K562 (cell line): ENCODE measurements at regions not wholly inside any gene's neighbourhood (a gene's known extent, or its start where the extent isn't known, plus 50 kb on each side); places are given as distances from the start of the nearest gene placed in this dataset.

Source experiments
- ATAC-seq: fragments of 200-7000 bp; cut with Tn5 transposase; 3 replicates; pipeline ENCODE4 v1.9.1; 2020; ENCODE audit warnings: moderate library complexity
- BruUV-seq: library from RNA; stranded (reverse); fragments of 400-500 nt; replicated peaks from 2 replicates; lab custom pipeline; 2021; lab: Mats Ljungman, UMichigan
- CTCF ChIA-PET: fragments of 300-600 bp; formaldehyde crosslinking; extraction: SDS; loops from one replicate; lab custom pipeline; 2021; ENCODE audit warnings: low intra/inter-chr PET ratio; lab: Yijun Ruan, JAX
- POLR2A ChIA-PET: fragments of 300-600, 350-650 bp; sonication (Branson Sonifier 250); formaldehyde crosslinking; extraction: SDS; loops from one replicate; lab custom pipeline; 2021; ENCODE audit warnings: antibody characterized with exemption, inconsistent platforms; lab: Yijun Ruan, JAX
- DNase-seq, 4 experiments: peaks; one replicate each; pipeline versions ENCODE4 v3.0.0 to v3.0.0-alpha.2; 2011 to 2018; ENCODE audit warnings: low spot score in 3 of 4, mixed read lengths in 3 of 4; ENCODE audit errors: extremely low read depth in 1 of 4
- FAIRE-seq: peaks from 2 replicates; lab custom pipeline; 2011; peaks lifted over from hg19 to GRCh38; lab: Jason Lieb, UNC
- H2AFZ ChIP-seq: 2 replicates; pipeline ENCODE4 v1.6.0; 2011; ENCODE audit warnings: low read depth, low read length, control low read depth, inconsistent platforms
- H3K27ac ChIP-seq: fragments of 200-600 bp; 3 replicates; pipeline ENCODE4 v1.8.0; 2011; ENCODE audit warnings: low read depth, mild to moderate bottlenecking, control low read depth, inconsistent platforms, low read length, moderate library complexity, mixed read lengths; ENCODE audit errors: extremely low read depth
- H3K27me3 ChIP-seq, 2 experiments: fragments of 300-600 bp in 1 of 2; 2 replicates in 1 of 2; 3 replicates in 1 of 2; pipeline versions ENCODE4 v1.6.0 to v1.8.0; 2011; ENCODE audit warnings: inconsistent platforms in 2 of 2, low read length in 2 of 2, mild to moderate bottlenecking in 1 of 2, mixed read lengths in 1 of 2, moderate library complexity in 1 of 2; ENCODE audit not compliant: control insufficient read depth in 2 of 2, insufficient read depth in 2 of 2
- H3K36me3 ChIP-seq: fragments of 300-600 bp; 3 replicates; pipeline ENCODE4 v1.8.0; 2011; ENCODE audit warnings: mild to moderate bottlenecking, low read length, inconsistent platforms; ENCODE audit not compliant: control insufficient read depth, insufficient read depth
- H3K4me1 ChIP-seq, 2 experiments: fragments of 200-600 bp in 1 of 2; replicated peaks in 1 of 2; 2 replicates in 1 of 2; 3 replicates in 1 of 2; pipeline versions ENCODE4 v1.5.1 to v1.8.0; 2011; ENCODE audit warnings: inconsistent platforms in 2 of 2, low read length in 2 of 2, mild to moderate bottlenecking in 1 of 2, mixed read lengths in 1 of 2, moderate library complexity in 1 of 2; ENCODE audit not compliant: control insufficient read depth in 2 of 2, insufficient read depth in 2 of 2
- H3K4me2 ChIP-seq: 2 replicates; pipeline ENCODE4 v1.6.1; 2011; ENCODE audit warnings: low read length, control low read depth, inconsistent platforms, mixed read lengths; ENCODE audit not compliant: insufficient read depth
- H3K4me3 ChIP-seq: fragments of 200-600 bp; sonication (generic), shearing (Covaris generic); 2 replicates; pipeline ENCODE4 v1.5.1; 2016; ENCODE audit warnings: control low read depth, inconsistent platforms
- H3K79me2 ChIP-seq: fragments of 200-600 bp; 3 replicates; pipeline ENCODE4 v1.8.0; 2011; ENCODE audit warnings: low read length, inconsistent platforms; ENCODE audit not compliant: control insufficient read depth, insufficient read depth
- H3K9ac ChIP-seq, 2 experiments: 2 replicates each; pipeline versions ENCODE4 v1.6.0 to v1.6.1; 2011; ENCODE audit warnings: low read depth in 2 of 2, low read length in 2 of 2, control low read depth in 1 of 2, inconsistent platforms in 1 of 2, mild to moderate bottlenecking in 1 of 2, mixed read lengths in 1 of 2; ENCODE audit not compliant: insufficient read depth in 1 of 2
- H3K9me1 ChIP-seq: one replicate; pipeline ENCODE4 v1.6.0; 2011; ENCODE audit warnings: inconsistent platforms, mild to moderate bottlenecking, low read length, moderate library complexity; ENCODE audit not compliant: control insufficient read depth, insufficient read depth
- H3K9me3 ChIP-seq: replicated peaks from 2 replicates; pipeline ENCODE4 v1.5.1; 2011; ENCODE audit warnings: low read depth, low read length, inconsistent platforms; ENCODE audit not compliant: control insufficient read depth, insufficient read depth
- H4K20me1 ChIP-seq: replicated peaks from 2 replicates; pipeline ENCODE4 v1.6.1; 2011; ENCODE audit warnings: low read length, inconsistent platforms, mixed read lengths; ENCODE audit not compliant: control insufficient read depth, insufficient read depth
- CREB1 ChIP-seq, 2 experiments: sonication (generic) in 1 of 2; formaldehyde crosslinking in 1 of 2; IDR thresholded peaks; 2 replicates each; pipeline versions ENCODE4 v1.6.1 to v1.8.0; 2012 to 2022; ENCODE audit warnings: inconsistent platforms in 1 of 2, mild to moderate bottlenecking in 1 of 2, missing genetic modification reagents in 1 of 2, moderate library complexity in 1 of 2
- HIVEP1 ChIP-seq: fragments of 250-450 bp; sonication (Bioruptor Pico); IDR thresholded peaks from 2 replicates; pipeline ENCODE4 v1.4.0; 2020; ENCODE audit warnings: mild to moderate bottlenecking
- KDM4B ChIP-seq, 2 experiments: fragments of 450-650 bp in 1 of 2; sonication (generic) in 1 of 2; IDR thresholded peaks; 2 replicates each; pipeline ENCODE4 v1.6.1; 2016 to 2017; ENCODE audit warnings: borderline replicate concordance in 2 of 2, antibody characterized with exemption in 1 of 2, low read depth in 1 of 2, mild to moderate bottlenecking in 1 of 2
- KLF13 ChIP-seq: fragments of 450-650 bp; IDR thresholded peaks from 2 replicates; pipeline ENCODE4 v1.6.1; 2016; ENCODE audit warnings: missing genetic modification characterization, low read depth, mild to moderate bottlenecking, missing compliant biosample characterization, moderate library complexity, borderline replicate concordance
- MTF1 ChIP-seq: fragments of 250-450 bp; sonication (Bioruptor Pico); IDR thresholded peaks from 2 replicates; pipeline ENCODE4 v1.9.0; 2021; ENCODE audit warnings: moderate library complexity, mild to moderate bottlenecking, inconsistent platforms, borderline replicate concordance
- PRPF4 ChIP-seq: fragments of 200-400 bp; formaldehyde crosslinking; IDR thresholded peaks from one replicate; pipeline ENCODE4 v1.6.1; 2017; ENCODE audit warnings: low read length, low read depth, mild to moderate bottlenecking; ENCODE audit not compliant: insufficient read depth, poor library complexity, severe bottlenecking
- RBM25 ChIP-seq: fragments of 200-400 bp; formaldehyde crosslinking; IDR thresholded peaks from 2 replicates; pipeline ENCODE4 v1.6.1; 2018; ENCODE audit warnings: low read length, low read depth, moderate library complexity; ENCODE audit not compliant: severe bottlenecking
- TCF7L2 ChIP-seq: fragments of 150-350 bp; IDR thresholded peaks from 2 replicates; pipeline ENCODE4 v1.6.1; 2016; ENCODE audit warnings: low read depth, mild to moderate bottlenecking, low read length, moderate library complexity
- TCFL5 ChIP-seq: fragments of 250-450 bp; sonication (Bioruptor Pico); conservative IDR thresholded peaks from 2 replicates; pipeline ENCODE4 v1.6.1; 2021; ENCODE audit warnings: mild to moderate bottlenecking, moderate library complexity, matching md5 sums
- ZNF384 ChIP-seq: IDR thresholded peaks from 2 replicates; pipeline ENCODE4 v1.6.1; 2012; ENCODE audit warnings: low read depth, low read length, improper control_type of control experiment
- ZNF583 ChIP-seq: fragments of 250-450 bp; sonication (Bioruptor Pico); IDR thresholded peaks from 2 replicates; pipeline ENCODE4 v1.4.0; 2020
- ZNF764 ChIP-seq: fragments of 250-450 bp; sonication (Bioruptor Pico); IDR thresholded peaks from 2 replicates; pipeline ENCODE4 v1.4.0; 2020; ENCODE audit warnings: low read depth, mild to moderate bottlenecking, moderate library complexity
- WGBS: fragments of 100-300 bp; shearing (Covaris generic); methylation state at CpG from one replicate; pipeline ENCODE4 v1.1.6; 2016; ENCODE audit warnings: low coverage, mixed read lengths; ENCODE audit not compliant: insufficient coverage; ENCODE audit errors: missing lambda C conversion rate; 5-methylcytosine and 5-hydroxymethylcytosine counted together
- in situ Hi-C: fragments of 300-500 bp; cut with MboI; formaldehyde crosslinking; loops from 4 replicates; pipeline ENCODE4 v1.15.0; 2018; ENCODE audit warnings: inconsistent platforms, mixed read lengths
- intact Hi-C: fragments of 100-400 bp; cut with micrococcal nuclease; formaldehyde crosslinking; loops from 2 replicates; pipeline ENCODE4 v1.14.2; 2022
- TF ChIP-seq, protein P1 (sequence below): sonication (generic); formaldehyde crosslinking; IDR thresholded peaks from 2 replicates; pipeline ENCODE4 v1.9.0; 2022; ENCODE audit warnings: mild to moderate bottlenecking, missing genetic modification reagents
- TF ChIP-seq, protein P2 (sequence below), 2 experiments: fragments of 450-650 bp; conservative IDR thresholded peaks; 2 replicates each; pipeline ENCODE4 v1.6.1; 2017; ENCODE audit warnings: mild to moderate bottlenecking in 2 of 2, moderate library complexity in 2 of 2
- TF ChIP-seq, protein P3 (sequence below): fragments of 250-450 bp; sonication (Bioruptor Pico); IDR thresholded peaks from 2 replicates; pipeline ENCODE4 v1.8.0; 2021; ENCODE audit warnings: borderline replicate concordance, mild to moderate bottlenecking, moderate library complexity; ENCODE audit not compliant: poor library complexity, severe bottlenecking
- TF ChIP-seq, protein P4 (sequence below): IDR thresholded peaks from 2 replicates; pipeline ENCODE4 v1.6.1; 2014; ENCODE audit warnings: antibody characterized with exemption
- TF ChIP-seq, protein P5 (sequence below): fragments of 250-450 bp; sonication (Bioruptor Pico); IDR thresholded peaks from 2 replicates; pipeline ENCODE4 v1.8.0; 2022; ENCODE audit warnings: inconsistent platforms, mild to moderate bottlenecking, moderate library complexity, borderline replicate concordance

DNA sequence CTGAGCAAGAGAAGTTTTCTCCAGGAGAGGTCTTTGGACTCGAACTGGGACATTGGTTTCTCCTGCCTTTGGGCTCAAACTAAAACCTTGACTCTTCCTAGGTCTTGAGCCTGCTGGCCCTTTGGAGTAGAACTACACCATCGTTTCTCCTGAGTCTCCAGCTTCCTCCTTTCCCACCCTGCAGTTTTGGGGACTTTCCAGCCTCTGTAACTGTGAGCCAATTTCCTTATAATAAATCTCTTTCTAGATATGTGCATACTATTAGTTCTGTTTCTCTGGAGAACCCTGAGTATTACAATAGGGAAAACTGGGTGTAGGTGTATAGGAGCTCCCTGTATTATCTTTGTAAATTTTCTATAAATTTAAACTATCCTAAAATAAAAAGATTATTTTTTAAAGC is 219.8 kb upstream of the AGAP1 start (continued):
- TF ChIP-seq MTF1 (CRISPR knock-in tag) (no peak), ZNF384 (no peak), KDM4B (IDR thresholded peaks at IDR 0.05; ENCODE audit: borderline replicate concordance in 2 of 2, low read depth in 1 of 2) (no peak), CREB1 (IDR thresholded peaks at IDR 0.05) (no peak), CREB1 (CRISPR knock-in tag; IDR thresholded peaks at IDR 0.05) (no peak), ZNF764 (CRISPR knock-in tag) (no peak), TCF7L2 (no peak), KLF13 (tag) (no peak)
- TF ChIP-seq, protein P1, sequence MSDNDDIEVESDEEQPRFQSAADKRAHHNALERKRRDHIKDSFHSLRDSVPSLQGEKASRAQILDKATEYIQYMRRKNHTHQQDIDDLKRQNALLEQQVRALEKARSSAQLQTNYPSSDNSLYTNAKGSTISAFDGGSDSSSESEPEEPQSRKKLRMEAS (CRISPR knock-in tag) = no peak
- TF ChIP-seq, all 486 proteins: peak for 0

DNA sequence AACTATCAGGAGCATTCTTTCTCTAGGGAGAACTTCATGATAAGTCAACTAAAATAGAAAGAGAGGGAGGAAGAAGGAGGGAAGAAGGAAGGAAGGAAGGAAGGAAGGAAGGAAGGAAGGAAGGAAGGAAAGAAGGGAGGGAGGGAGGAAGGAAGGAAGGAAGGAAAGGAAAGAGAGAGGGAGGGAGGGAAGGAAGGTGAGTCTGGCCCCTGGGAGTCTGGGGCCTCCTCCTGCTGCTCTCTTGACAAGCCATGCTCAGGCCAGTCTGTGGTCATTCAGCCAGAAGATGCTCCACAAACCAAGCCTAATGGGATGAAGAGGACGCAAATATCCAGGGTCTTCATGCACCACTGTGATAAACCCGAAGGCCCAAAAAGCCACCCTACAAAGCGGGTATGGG is 216.4 kb upstream of the AGAP1 start:
- H3K9me1 ChIP-seq = no peaks in the 10 kb centered on the region
- ChIA-PET CTCF (no interaction called here), POLR2A (no interaction called here)
- DNase-seq (no peak), FAIRE-seq (no peak), ATAC-seq (no peak)
- no TSS peak for BruUV-seq
- no peaks in the 10 kb centered on the region for H3K36me3 ChIP-seq
- no peaks in the 10 kb centered on the region; a peak in 3 of 5 replicates for H3K27me3 ChIP-seq
- H3K4me2 ChIP-seq = no peak overlapping the region
- H3K4me1 ChIP-seq = no peaks in the 10 kb centered on the region
- 0% methylated on average over 3 of the region's 3 CpGs for WGBS
- no peaks in the 10 kb centered on the region for H3K9me3 ChIP-seq
- intact Hi-C loops (no loop called here), in situ Hi-C loops (no loop called here)
- H2AFZ ChIP-seq = no peak overlapping the region
- no peaks in the 10 kb centered on the region for H3K79me2 ChIP-seq
- H3K4me3 ChIP-seq = no peak overlapping the region
- no peak overlapping the region for H3K27ac ChIP-seq
- H3K9ac ChIP-seq = no peak overlapping the region
- H4K20me1 ChIP-seq = no peaks in the 10 kb centered on the region
- TF ChIP-seq, protein P2, sequence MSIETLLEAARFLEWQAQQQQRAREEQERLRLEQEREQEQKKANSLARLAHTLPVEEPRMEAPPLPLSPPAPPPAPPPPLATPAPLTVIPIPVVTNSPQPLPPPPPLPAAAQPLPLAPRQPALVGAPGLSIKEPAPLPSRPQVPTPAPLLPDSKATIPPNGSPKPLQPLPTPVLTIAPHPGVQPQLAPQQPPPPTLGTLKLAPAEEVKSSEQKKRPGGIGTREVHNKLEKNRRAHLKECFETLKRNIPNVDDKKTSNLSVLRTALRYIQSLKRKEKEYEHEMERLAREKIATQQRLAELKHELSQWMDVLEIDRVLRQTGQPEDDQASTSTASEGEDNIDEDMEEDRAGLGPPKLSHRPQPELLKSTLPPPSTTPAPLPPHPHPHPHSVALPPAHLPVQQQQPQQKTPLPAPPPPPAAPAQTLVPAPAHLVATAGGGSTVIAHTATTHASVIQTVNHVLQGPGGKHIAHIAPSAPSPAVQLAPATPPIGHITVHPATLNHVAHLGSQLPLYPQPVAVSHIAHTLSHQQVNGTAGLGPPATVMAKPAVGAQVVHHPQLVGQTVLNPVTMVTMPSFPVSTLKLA (conservative IDR thresholded peaks at IDR 0.05) = no peak
- TF ChIP-seq, protein P3, sequence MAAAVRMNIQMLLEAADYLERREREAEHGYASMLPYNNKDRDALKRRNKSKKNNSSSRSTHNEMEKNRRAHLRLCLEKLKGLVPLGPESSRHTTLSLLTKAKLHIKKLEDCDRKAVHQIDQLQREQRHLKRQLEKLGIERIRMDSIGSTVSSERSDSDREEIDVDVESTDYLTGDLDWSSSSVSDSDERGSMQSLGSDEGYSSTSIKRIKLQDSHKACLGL (CRISPR knock-in tag) = no peak
- TF ChIP-seq, protein P4, sequence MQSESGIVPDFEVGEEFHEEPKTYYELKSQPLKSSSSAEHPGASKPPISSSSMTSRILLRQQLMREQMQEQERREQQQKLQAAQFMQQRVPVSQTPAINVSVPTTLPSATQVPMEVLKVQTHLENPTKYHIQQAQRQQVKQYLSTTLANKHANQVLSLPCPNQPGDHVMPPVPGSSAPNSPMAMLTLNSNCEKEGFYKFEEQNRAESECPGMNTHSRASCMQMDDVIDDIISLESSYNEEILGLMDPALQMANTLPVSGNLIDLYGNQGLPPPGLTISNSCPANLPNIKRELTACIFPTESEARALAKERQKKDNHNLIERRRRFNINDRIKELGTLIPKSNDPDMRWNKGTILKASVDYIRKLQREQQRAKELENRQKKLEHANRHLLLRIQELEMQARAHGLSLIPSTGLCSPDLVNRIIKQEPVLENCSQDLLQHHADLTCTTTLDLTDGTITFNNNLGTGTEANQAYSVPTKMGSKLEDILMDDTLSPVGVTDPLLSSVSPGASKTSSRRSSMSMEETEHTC = no peak
- TF ChIP-seq PRPF4 (no peak), RBM25 (no peak), TCFL5 (CRISPR knock-in tag) (no peak), ZNF583 (CRISPR knock-in tag) (no peak), HIVEP1 (no peak)
- TF ChIP-seq, protein P5, sequence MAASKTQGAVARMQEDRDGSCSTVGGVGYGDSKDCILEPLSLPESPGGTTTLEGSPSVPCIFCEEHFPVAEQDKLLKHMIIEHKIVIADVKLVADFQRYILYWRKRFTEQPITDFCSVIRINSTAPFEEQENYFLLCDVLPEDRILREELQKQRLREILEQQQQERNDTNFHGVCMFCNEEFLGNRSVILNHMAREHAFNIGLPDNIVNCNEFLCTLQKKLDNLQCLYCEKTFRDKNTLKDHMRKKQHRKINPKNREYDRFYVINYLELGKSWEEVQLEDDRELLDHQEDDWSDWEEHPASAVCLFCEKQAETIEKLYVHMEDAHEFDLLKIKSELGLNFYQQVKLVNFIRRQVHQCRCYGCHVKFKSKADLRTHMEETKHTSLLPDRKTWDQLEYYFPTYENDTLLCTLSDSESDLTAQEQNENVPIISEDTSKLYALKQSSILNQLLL (CRISPR knock-in tag) = no peak
